ENCODE measurements at regions not wholly inside any gene's neighbourhood (a gene's known extent, or its start where the extent isn't known, plus 50 kb on each side); places are given as distances from the start of the nearest gene placed in this dataset.

GRCh38 chr14:95453713-95453980 is 62.8 kb downstream of the SYNE3 start (continued):
- no peak for TF ChIP-seq SIN3A (IDR thresholded peaks at IDR 0.05; ENCODE audit: low read depth)
- TF ChIP-seq ELF1 (IDR thresholded peaks at IDR 0.05; ENCODE audit: borderline replicate concordance, low read depth) = no peak
- no peak for TF ChIP-seq CTCF (IDR thresholded peaks at IDR 0.05 in 2 of 3, conservative IDR thresholded peaks at IDR 0.05 in 1 of 3; ENCODE audit: borderline replicate concordance in 1 of 3, insufficient read depth in 1 of 3, low read depth in 2 of 3, low read length in 2 of 3)

- H3K9me2 ChIP-seq (ENCODE audit: insufficient read depth) = no peaks in the 10 kb centered on the region
- no peaks in the 10 kb centered on the region for H3K79me2 ChIP-seq (ENCODE audit: insufficient read depth, low read length)
- no peak overlapping the region for H2AFZ ChIP-seq (ENCODE audit: low read depth, low read length, poor library complexity, severe bottlenecking)
- intact Hi-C loops (cut with micrococcal nuclease) = no loop called here
- no peak for TF ChIP-seq POLR2AphosphoS5 (IDR thresholded peaks at IDR 0.05; ENCODE audit: low read depth, low read length)
- TF ChIP-seq ZFX (IDR thresholded peaks at IDR 0.05) = no peak
- TF ChIP-seq CTCF (IDR thresholded peaks at IDR 0.05 in 2 of 3, conservative IDR thresholded peaks at IDR 0.05 in 1 of 3; ENCODE audit: borderline replicate concordance in 1 of 3, insufficient read depth in 1 of 3, low read depth in 2 of 3, low read length in 2 of 3) = no peak
- no peak overlapping the region for H3K4me2 ChIP-seq (ENCODE audit: low read length)
- ChIA-PET CTCF (interaction anchor here (0.9 to 2.4 kb wide), 12 partner anchors 8 to 108 kb away, joined by 3 to 26 read pairs (median 4); no protein-coding TSS in a partner anchor), RAD21 (ENCODE audit: low non-redundant PET in 1 of 2, low total read pairs in 2 of 2, uncharacterized antibody in 2 of 2, unreplicated experiment in 2 of 2) (interaction anchor here in 1 of 2 experiments (1.1 kb wide), 1 partner anchor 11 kb away, joined by 5 read pairs; no protein-coding TSS in a partner anchor), POLR2A (no interaction called here)
- H3K4me3 ChIP-seq (replicated peaks in 1 of 2; ENCODE audit: low read depth in 1 of 2, low read length in 2 of 2) = no peak overlapping the region
- H3K27me3 ChIP-seq (ENCODE audit: insufficient read depth, low read length) = no peaks in the 10 kb centered on the region
- H3K9me3 ChIP-seq (ENCODE audit: control insufficient read depth in 1 of 2, insufficient read depth in 1 of 2, low read depth in 1 of 2, low read length in 2 of 2) = no peaks in the 10 kb centered on the region
- no peaks in the 10 kb centered on the region for H3K4me1 ChIP-seq (ENCODE audit: control insufficient read depth in 1 of 2, insufficient read depth in 2 of 2, low read length in 2 of 2)
- no peak overlapping the region for H3K9ac ChIP-seq (ENCODE audit: low read length)
- DNase-seq (ENCODE audit: low read depth, low spot score) = no peak
- ATAC-seq = no peak
- no peak overlapping the region for H3K27ac ChIP-seq (ENCODE audit: low read depth, low read length)
- H4K20me1 ChIP-seq (ENCODE audit: insufficient read depth) = no peaks in the 10 kb centered on the region
- H3K36me3 ChIP-seq (ENCODE audit: control insufficient read depth in 1 of 2, insufficient read depth in 2 of 2, low read length in 2 of 2) = no peaks in the 10 kb centered on the region
- no TSS peak for BruUV-seq (replicated peaks)
Measured at GRCh38 chr14:95452893-95453712, 63.3 kb downstream of the SYNE3 start.

Measured in HCT116 (cell line).